CD8-positive, alpha-beta memory T cell (primary cell): ENCODE measurements at regions not wholly inside any gene's neighbourhood (a gene's known extent, or its start where the extent isn't known, plus 50 kb on each side); places are given as distances from the start of the nearest gene placed in this dataset.

Source experiments
- CTCF ChIA-PET: fragments of 350-600 bp; sonication (Branson Sonifier 250); formaldehyde crosslinking; loops from one replicate; lab custom pipeline; 2021; ENCODE audit warnings: antibody characterized with exemption; lab: Charles Lee
- POLR2A ChIA-PET: fragments of 350-600 bp; sonication (Branson Sonifier 250); formaldehyde crosslinking; loops from one replicate; lab custom pipeline; 2021; ENCODE audit warnings: antibody characterized with exemption; lab: Charles Lee
- DNase-seq, 5 donors: peaks; one replicate each; pipeline versions ENCODE4 v3.0.0 to v3.0.0-alpha.2; 2020 to 2022; ENCODE audit warnings: mixed read lengths in 1 of 5
- H3K27ac ChIP-seq: one replicate; pipeline ENCODE4 v1.7.0; 2013; ENCODE audit warnings: low read depth, mild to moderate bottlenecking, low read length, moderate library complexity
- H3K27me3 ChIP-seq: 2 replicates; pipeline ENCODE4 v1.7.0; 2013; ENCODE audit warnings: low read length, mild to moderate bottlenecking; ENCODE audit not compliant: insufficient read depth, poor library complexity, severe bottlenecking
- H3K36me3 ChIP-seq: 2 replicates; pipeline ENCODE4 v1.7.0; 2013; ENCODE audit warnings: mild to moderate bottlenecking, low read length, moderate library complexity; ENCODE audit not compliant: insufficient read depth
- H3K4me1 ChIP-seq: 2 replicates; pipeline ENCODE4 v1.7.0; 2013; ENCODE audit warnings: mild to moderate bottlenecking, low read length, moderate library complexity; ENCODE audit not compliant: insufficient read depth
- H3K4me3 ChIP-seq: 2 replicates; pipeline ENCODE4 v1.7.0; 2013; ENCODE audit warnings: mild to moderate bottlenecking, low read length
- H3K9me3 ChIP-seq: 2 replicates; pipeline ENCODE4 v1.7.0; 2013; ENCODE audit warnings: mild to moderate bottlenecking, low read length
- H3K27ac Mint-ChIP-seq, 8 donors: one replicate each; pipeline ENCODE4 v1.8.0; 2020 to 2021; ENCODE audit warnings: mixed read lengths in 8 of 8, mild to moderate bottlenecking in 6 of 8, inconsistent platforms in 3 of 8, moderate library complexity in 3 of 8
- H3K27me3 Mint-ChIP-seq, 2 donors: one replicate each; pipeline ENCODE4 v1.8.0; 2020 to 2021; ENCODE audit warnings: mixed read lengths in 2 of 2, mild to moderate bottlenecking in 1 of 2, moderate library complexity in 1 of 2
- H3K36me3 Mint-ChIP-seq, 3 donors: one replicate each; pipeline ENCODE4 v1.8.0; 2020 to 2021; ENCODE audit warnings: mixed read lengths in 3 of 3, inconsistent platforms in 1 of 3, mild to moderate bottlenecking in 1 of 3
- H3K4me1 Mint-ChIP-seq, 3 donors: one replicate each; pipeline ENCODE4 v1.8.0; 2020 to 2021; ENCODE audit warnings: mixed read lengths in 3 of 3, inconsistent platforms in 1 of 3, mild to moderate bottlenecking in 1 of 3
- H3K4me3 Mint-ChIP-seq, 7 donors: one replicate each; pipeline ENCODE4 v1.8.0; 2020 to 2021; ENCODE audit warnings: mixed read lengths in 7 of 7, mild to moderate bottlenecking in 6 of 7, moderate library complexity in 4 of 7, inconsistent platforms in 2 of 7
- H3K9me3 Mint-ChIP-seq, 5 donors: one replicate each; pipeline ENCODE4 v1.8.0; 2020 to 2022; ENCODE audit warnings: mixed read lengths in 5 of 5, mild to moderate bottlenecking in 3 of 5, moderate library complexity in 2 of 5, inconsistent platforms in 1 of 5

- DNase-seq = no peak
- H3K27ac Mint-ChIP-seq = no peak overlapping the region
- Histone ChIP-seq H3K36me3 (no peaks in the 10 kb centered on the region), H3K27ac (no peak overlapping the region), H3K27me3 (no peaks in the 10 kb centered on the region), H3K9me3 (no peaks in the 10 kb centered on the region), H3K4me3 (no peak overlapping the region), H3K4me1 (no peaks in the 10 kb centered on the region)
- ChIA-PET CTCF (no interaction called here), POLR2A (no interaction called here)
- H3K27me3 Mint-ChIP-seq = peaks cover 5 to 10% of the 10 kb centered on the region in 2 donors
- no peak overlapping the region for H3K4me3 Mint-ChIP-seq
- no peaks in the 10 kb centered on the region for H3K4me1 Mint-ChIP-seq
- H3K36me3 Mint-ChIP-seq = no peaks in the 10 kb centered on the region
- peaks cover 0 to 9% (median 3%) of the 10 kb centered on the region in 5 donors for H3K9me3 Mint-ChIP-seq
Observed at GRCh38 chr18:45542043-45542442, 73.2 kb upstream of the SLC14A2 start.

GRCh38 chr18:45547910-45548309, 67.4 kb upstream of the SLC14A2 start:
- no peaks in the 10 kb centered on the region for H3K36me3 Mint-ChIP-seq
- H3K9me3 Mint-ChIP-seq = no peaks in the 10 kb centered on the region
- peaks cover 16 to 58% of the 10 kb centered on the region in 2 donors for H3K27me3 Mint-ChIP-seq
- no peak overlapping the region for H3K4me3 ChIP-seq
- no peak overlapping the region for H3K27ac Mint-ChIP-seq
- H3K4me1 Mint-ChIP-seq = no peaks in the 10 kb centered on the region
- no peak overlapping the region for H3K27ac ChIP-seq
- H3K27me3 ChIP-seq = no peaks in the 10 kb centered on the region
- H3K9me3 ChIP-seq = no peaks in the 10 kb centered on the region
- DNase-seq = no peak
- no peak overlapping the region for H3K4me3 Mint-ChIP-seq
- ChIA-PET POLR2A (no interaction called here), CTCF (no interaction called here)
- H3K4me1 ChIP-seq = no peaks in the 10 kb centered on the region
- H3K36me3 ChIP-seq = no peaks in the 10 kb centered on the region

GRCh38 chr18:45548614-45549013, 66.7 kb upstream of the SLC14A2 start:
- H3K4me1 Mint-ChIP-seq = no peaks in the 10 kb centered on the region
- H3K9me3 Mint-ChIP-seq = no peaks in the 10 kb centered on the region
- H3K9me3 ChIP-seq = no peaks in the 10 kb centered on the region

GRCh38 chr18:45549290-45549689, 66.0 kb upstream of the SLC14A2 start:
- Mint-ChIP-seq H3K27me3 (peaks cover 14 to 55% of the 10 kb centered on the region in 2 donors), H3K27ac (no peak overlapping the region), H3K4me1 (no peaks in the 10 kb centered on the region), H3K9me3 (no peaks in the 10 kb centered on the region), H3K4me3 (no peak overlapping the region), H3K36me3 (no peaks in the 10 kb centered on the region)
- DNase-seq = no peak
- ChIA-PET POLR2A (no interaction called here), CTCF (no interaction called here)
- H3K36me3 ChIP-seq = no peaks in the 10 kb centered on the region
- no peaks in the 10 kb centered on the region for H3K4me1 ChIP-seq
- no peak overlapping the region for H3K27ac ChIP-seq
- H3K9me3 ChIP-seq = no peaks in the 10 kb centered on the region
- no peak overlapping the region for H3K4me3 ChIP-seq
- no peaks in the 10 kb centered on the region for H3K27me3 ChIP-seq

More at GRCh38 chr18:45548614-45549013, 66.7 kb upstream of the SLC14A2 start:
- no peaks in the 10 kb centered on the region for H3K4me1 ChIP-seq
- ChIA-PET CTCF (no interaction called here), POLR2A (no interaction called here)
- no peaks in the 10 kb centered on the region for H3K36me3 Mint-ChIP-seq
- H3K36me3 ChIP-seq = no peaks in the 10 kb centered on the region
- H3K27me3 ChIP-seq = no peaks in the 10 kb centered on the region
- DNase-seq = no peak
- no peak overlapping the region for H3K27ac ChIP-seq
- no peak overlapping the region for H3K4me3 Mint-ChIP-seq
- no peak overlapping the region for H3K27ac Mint-ChIP-seq
- no peak overlapping the region for H3K4me3 ChIP-seq
- peaks cover 16 to 58% of the 10 kb centered on the region in 2 donors for H3K27me3 Mint-ChIP-seq

GRCh38 chr18:45551142-45551815, 64.0 kb upstream of the SLC14A2 start:
- CTCF ChIA-PET = no interaction called here
- Histone ChIP-seq H3K36me3 (no peaks in the 10 kb centered on the region), H3K4me1 (no peaks in the 10 kb centered on the region)

GRCh38 chr18:45553723-45554388, 61.4 kb upstream of the SLC14A2 start:
- no peak overlapping the region for H3K4me3 ChIP-seq
- H3K4me1 Mint-ChIP-seq = no peaks in the 10 kb centered on the region
- no peaks in the 10 kb centered on the region for H3K9me3 ChIP-seq
- H3K9me3 Mint-ChIP-seq = no peaks in the 10 kb centered on the region
- no peak overlapping the region for H3K27ac ChIP-seq
- H3K36me3 ChIP-seq = no peaks in the 10 kb centered on the region
- no peak overlapping the region for H3K4me3 Mint-ChIP-seq
- no peaks in the 10 kb centered on the region for H3K27me3 ChIP-seq
- ChIA-PET POLR2A (no interaction called here), CTCF (no interaction called here)
- H3K4me1 ChIP-seq = no peaks in the 10 kb centered on the region
- peaks cover 12 to 36% of the 10 kb centered on the region in 2 donors for H3K27me3 Mint-ChIP-seq
- no peaks in the 10 kb centered on the region for H3K36me3 Mint-ChIP-seq
- H3K27ac Mint-ChIP-seq = no peak overlapping the region
- no peak for DNase-seq

More at GRCh38 chr18:45551142-45551815, 64.0 kb upstream of the SLC14A2 start:
- H3K27ac Mint-ChIP-seq = no peak overlapping the region
- no peak for DNase-seq
- no peak overlapping the region for H3K4me3 Mint-ChIP-seq
- H3K36me3 Mint-ChIP-seq = no peaks in the 10 kb centered on the region
- peaks cover 14 to 53% of the 10 kb centered on the region in 2 donors for H3K27me3 Mint-ChIP-seq
- Histone ChIP-seq H3K27ac (no peak overlapping the region), H3K27me3 (no peaks in the 10 kb centered on the region), H3K4me3 (no peak overlapping the region), H3K9me3 (no peaks in the 10 kb centered on the region)
- POLR2A ChIA-PET = no interaction called here
- no peaks in the 10 kb centered on the region for H3K4me1 Mint-ChIP-seq
- no peaks in the 10 kb centered on the region for H3K9me3 Mint-ChIP-seq

- no peak for DNase-seq
- H3K4me3 ChIP-seq = no peak overlapping the region
- H3K36me3 ChIP-seq = no peaks in the 10 kb centered on the region
- POLR2A ChIA-PET = no interaction called here
- H3K9me3 ChIP-seq = no peaks in the 10 kb centered on the region
- no peaks in the 10 kb centered on the region for H3K27me3 ChIP-seq
- no peak overlapping the region for H3K27ac ChIP-seq
- no peaks in the 10 kb centered on the region for H3K9me3 Mint-ChIP-seq
- no peaks in the 10 kb centered on the region for H3K4me1 ChIP-seq
- no peak overlapping the region for H3K4me3 Mint-ChIP-seq
- H3K27ac Mint-ChIP-seq = no peak overlapping the region
- no peaks in the 10 kb centered on the region for H3K4me1 Mint-ChIP-seq
- H3K36me3 Mint-ChIP-seq = no peaks in the 10 kb centered on the region
- CTCF ChIA-PET = no interaction called here
- H3K27me3 Mint-ChIP-seq = peaks cover 7 to 31% of the 10 kb centered on the region in 2 donors
Observed at GRCh38 chr18:45554389-45554737, 60.9 kb upstream of the SLC14A2 start.

GRCh38 chr18:45556222-45556621, 59.1 kb upstream of the SLC14A2 start:
- Mint-ChIP-seq H3K36me3 (no peaks in the 10 kb centered on the region), H3K4me3 (no peak overlapping the region), H3K4me1 (no peaks in the 10 kb centered on the region), H3K9me3 (no peaks in the 10 kb centered on the region), H3K27ac (no peak overlapping the region), H3K27me3 (peaks cover 9 to 21% of the 10 kb centered on the region in 2 donors)
- H3K36me3 ChIP-seq = no peaks in the 10 kb centered on the region
- H3K27me3 ChIP-seq = no peaks in the 10 kb centered on the region
- H3K27ac ChIP-seq = no peak overlapping the region
- ChIA-PET CTCF (no interaction called here), POLR2A (no interaction called here)
- no peaks in the 10 kb centered on the region for H3K9me3 ChIP-seq
- no peaks in the 10 kb centered on the region for H3K4me1 ChIP-seq
- DNase-seq = no peak
- H3K4me3 ChIP-seq = no peak overlapping the region
